Activated B cell treated with CpG ODN at 0.5 μM for 24 hours (primary cell): ENCODE measurements at regions not wholly inside any gene's neighbourhood (a gene's known extent, or its start where the extent isn't known, plus 50 kb on each side); places are given as distances from the start of the nearest gene placed in this dataset.
"Not testable (repeated sequence)": the region's sequence is repeated elsewhere in the genome, so short reads cannot be mapped to it uniquely, and the experiment has no call there.

ENCODE experiments used
- ATAC-seq: fragments of 200-7000 bp; cut with Tn5 transposase; one replicate; pipeline ENCODE4 v1.10.0; 2021; ENCODE audit warnings: low read depth, mild to moderate bottlenecking, moderate library complexity
- CTCF ChIA-PET: fragments of 350-600 bp; sonication (Branson Sonifier 250); formaldehyde crosslinking; loops from one replicate; lab custom pipeline; 2021; ENCODE audit warnings: antibody characterized with exemption; lab: Charles Lee
- POLR2A ChIA-PET: fragments of 350-600 bp; sonication (Branson Sonifier 250); formaldehyde crosslinking; loops from one replicate; lab custom pipeline; 2021; ENCODE audit warnings: antibody characterized with exemption; lab: Charles Lee
- DNase-seq: peaks from one replicate; pipeline ENCODE4 v3.0.0; 2022
- H3K27ac Mint-ChIP-seq: one replicate; pipeline ENCODE4 v1.8.0; 2020; ENCODE audit warnings: mixed read lengths
- H3K27me3 Mint-ChIP-seq: one replicate; pipeline ENCODE4 v1.8.0; 2021; ENCODE audit warnings: mixed read lengths
- H3K36me3 Mint-ChIP-seq: one replicate; pipeline ENCODE4 v1.8.0; 2021; ENCODE audit warnings: low read depth, mixed read lengths
- H3K4me1 Mint-ChIP-seq: one replicate; pipeline ENCODE4 v1.8.0; 2021; ENCODE audit warnings: mixed read lengths
- H3K4me3 Mint-ChIP-seq: one replicate; pipeline ENCODE4 v1.8.0; 2020; ENCODE audit warnings: mild to moderate bottlenecking, mixed read lengths
- H3K9me3 Mint-ChIP-seq: one replicate; pipeline ENCODE4 v1.8.0; 2020; ENCODE audit warnings: mixed read lengths
- CTCF ChIP-seq: fragments of 200-600 bp; IDR thresholded peaks from one replicate; pipeline ENCODE4 v1.8.0; 2022; ENCODE audit warnings: antibody characterized with exemption, mild to moderate bottlenecking
- intact Hi-C: fragments of 100-400 bp; cut with micrococcal nuclease; formaldehyde crosslinking; loops from one replicate; pipeline ENCODE4 v1.15.1; 2024

GRCh38 chr5:30385754-30386153 lies 807.7 kb upstream of the CDH6 start:
- intact Hi-C loops = no loop called here
- CTCF ChIA-PET = no interaction called here
- POLR2A ChIA-PET = no interaction called here
- Mint-ChIP-seq H3K4me3 (no peak overlapping the region), H3K4me1 (no peaks in the 10 kb centered on the region), H3K27me3 (no peaks in the 10 kb centered on the region), H3K9me3 (peaks cover 9% of the 10 kb centered on the region), H3K27ac (no peak overlapping the region), H3K36me3 (no peaks in the 10 kb centered on the region)
- DNase-seq = no peak
- no peak for ATAC-seq
- TF ChIP-seq CTCF = no peak

GRCh38 chr5:30384171-30384570 lies 809.3 kb upstream of the CDH6 start:
- ATAC-seq = no peak
- no peak for TF ChIP-seq CTCF

GRCh38 chr5:30380228-30380627 lies 813.3 kb upstream of the CDH6 start:
- Mint-ChIP-seq H3K27me3 (no peaks in the 10 kb centered on the region), H3K27ac (no peak overlapping the region), H3K4me3 (no peak overlapping the region), H3K36me3 (no peaks in the 10 kb centered on the region), H3K9me3 (peaks cover 2% of the 10 kb centered on the region), H3K4me1 (no peaks in the 10 kb centered on the region)
- no peak for ATAC-seq
- CTCF ChIA-PET = no interaction called here
- intact Hi-C loops = no loop called here
- no peak for TF ChIP-seq CTCF
- POLR2A ChIA-PET = no interaction called here
- no peak for DNase-seq

More at GRCh38 chr5:30384171-30384570, 809.3 kb upstream of the CDH6 start:
- no peak overlapping the region for H3K27ac Mint-ChIP-seq
- POLR2A ChIA-PET = no interaction called here
- H3K9me3 Mint-ChIP-seq = peaks cover 8% of the 10 kb centered on the region
- no peaks in the 10 kb centered on the region for H3K27me3 Mint-ChIP-seq
- no peak for DNase-seq
- CTCF ChIA-PET = no interaction called here
- no peak overlapping the region for H3K4me3 Mint-ChIP-seq
- intact Hi-C loops = no loop called here
- no peaks in the 10 kb centered on the region for H3K4me1 Mint-ChIP-seq
- no peaks in the 10 kb centered on the region for H3K36me3 Mint-ChIP-seq

GRCh38 chr5:30376848-30377247 lies 816.6 kb upstream of the CDH6 start:
- Mint-ChIP-seq H3K9me3 (peaks cover 5% of the 10 kb centered on the region), H3K4me3 (no peak overlapping the region), H3K27me3 (no peaks in the 10 kb centered on the region), H3K36me3 (no peaks in the 10 kb centered on the region), H3K4me1 (no peaks in the 10 kb centered on the region), H3K27ac (no peak overlapping the region)
- ChIA-PET CTCF (no interaction called here), POLR2A (no interaction called here)
- intact Hi-C loops = no loop called here
- DNase-seq (no peak), ATAC-seq (no peak)
- no peak for TF ChIP-seq CTCF

GRCh38 chr5:30368064-30368463 lies 825.4 kb upstream of the CDH6 start:
- no peak overlapping the region for H3K4me3 Mint-ChIP-seq
- intact Hi-C loops = no loop called here

GRCh38 chr5:30365031-30365430 lies 828.5 kb upstream of the CDH6 start:
- DNase-seq, intact Hi-C loops, CTCF ChIA-PET, POLR2A ChIA-PET, H3K4me3 Mint-ChIP-seq, H3K36me3 Mint-ChIP-seq, ATAC-seq, H3K27me3 Mint-ChIP-seq, H3K4me1 Mint-ChIP-seq, H3K27ac Mint-ChIP-seq: not testable (repeated sequence)
- peaks cover 21% of the 10 kb centered on the region for H3K9me3 Mint-ChIP-seq

More at GRCh38 chr5:30368064-30368463, 825.4 kb upstream of the CDH6 start:
- TF ChIP-seq CTCF = no peak
- Mint-ChIP-seq H3K27me3 (no peaks in the 10 kb centered on the region), H3K27ac (no peak overlapping the region), H3K4me1 (no peaks in the 10 kb centered on the region), H3K9me3 (peaks cover 10% of the 10 kb centered on the region), H3K36me3 (no peaks in the 10 kb centered on the region)
- ATAC-seq (no peak), DNase-seq (no peak)
- ChIA-PET CTCF (no interaction called here), POLR2A (no interaction called here)
